NCI-H748 (cell line): ENCODE measurements at regions not wholly inside any gene's neighbourhood (a gene's known extent, or its start where the extent isn't known, plus 50 kb on each side); places are given as distances from the start of the nearest gene placed in this dataset.

Source experiments
- DNase-seq: peaks from one replicate; lab custom pipeline; 2025; ENCODE audit not compliant: unreplicated experiment; lab: John Stamatoyannopoulos, UW

- no peak for DNase-seq
Observed at GRCh38 chr4:35506161-35506560, 738.2 kb downstream of the ARAP2 start.

- DNase-seq, result no peak
Observed at GRCh38 chr4:35511851-35512250, 732.5 kb downstream of the ARAP2 start.

- no peak for DNase-seq
Observed at GRCh38 chr4:35516102-35516501, 728.2 kb downstream of the ARAP2 start.

- DNase-seq, result peak; percentile 59
Observed at GRCh38 chr4:35520059-35520458, 724.3 kb downstream of the ARAP2 start.

- DNase-seq, result no peak
Observed at GRCh38 chr4:35521682-35522081, 722.6 kb downstream of the ARAP2 start.

GRCh38 chr4:35525192-35525978 lies 718.9 kb downstream of the ARAP2 start:
- peak; percentile 94 for DNase-seq

GRCh38 chr4:35526456-35526855 lies 717.9 kb downstream of the ARAP2 start:
- no peak for DNase-seq

GRCh38 chr4:35534962-35535361 lies 709.4 kb downstream of the ARAP2 start:
- no peak for DNase-seq

GRCh38 chr4:35538807-35539206 lies 705.5 kb downstream of the ARAP2 start:
- DNase-seq, result no peak

GRCh38 chr4:35539404-35540055 lies 704.8 kb downstream of the ARAP2 start:
- no peak for DNase-seq

- DNase-seq, result no peak
Observed at GRCh38 chr4:35541146-35541887, 703.0 kb downstream of the ARAP2 start.

- no peak for DNase-seq
Observed at GRCh38 chr4:35541888-35542213, 702.5 kb downstream of the ARAP2 start.

- DNase-seq, result no peak
Observed at GRCh38 chr4:35548921-35549320, 695.4 kb downstream of the ARAP2 start.

GRCh38 chr4:35556387-35556786 lies 687.9 kb downstream of the ARAP2 start:
- no peak for DNase-seq

GRCh38 chr4:35559559-35560365 lies 684.6 kb downstream of the ARAP2 start:
- peak; percentile 5 for DNase-seq

GRCh38 chr4:35562861-35563260 lies 681.5 kb downstream of the ARAP2 start:
- DNase-seq, result no peak

GRCh38 chr4:35565640-35566039 lies 678.7 kb downstream of the ARAP2 start:
- no peak for DNase-seq

GRCh38 chr4:35591035-35591434 lies 653.3 kb downstream of the ARAP2 start:
- no peak for DNase-seq

- DNase-seq, result no peak
Observed at GRCh38 chr4:35604252-35604651, 640.1 kb downstream of the ARAP2 start.

GRCh38 chr4:35604724-35605123 lies 639.6 kb downstream of the ARAP2 start:
- no peak for DNase-seq

- no peak for DNase-seq
Observed at GRCh38 chr4:35608205-35608604, 636.1 kb downstream of the ARAP2 start.
